Endothelial cell of umbilical vein (primary cell): ENCODE measurements at regions not wholly inside any gene's neighbourhood (a gene's known extent, or its start where the extent isn't known, plus 50 kb on each side); places are given as distances from the start of the nearest gene placed in this dataset.

Experiments
- BruUV-seq: library from RNA; stranded (reverse); fragments of 400-500 nt; replicated peaks from 2 replicates; lab custom pipeline; 2021; lab: Mats Ljungman, UMichigan
- CTCF ChIA-PET: fragments of 300-600, 350-600 bp; sonication (Branson Sonifier 250); formaldehyde crosslinking; loops from one replicate; lab custom pipeline; 2021; ENCODE audit warnings: antibody characterized with exemption, inconsistent platforms; lab: Charles Lee
- POLR2A ChIA-PET: fragments of 300-600, 350-600 bp; sonication (Branson Sonifier 250); formaldehyde crosslinking; loops from one replicate; lab custom pipeline; 2021; ENCODE audit warnings: antibody characterized with exemption, inconsistent platforms; lab: Charles Lee
- DNase-seq: peaks from one replicate; pipeline ENCODE4 v3.0.0-alpha.2; 2011; ENCODE audit warnings: low read depth, low spot score
- FAIRE-seq: peaks from 2 replicates; lab custom pipeline; 2011; peaks lifted over from hg19 to GRCh38; lab: Jason Lieb, UNC
- H2AFZ ChIP-seq: 2 replicates; pipeline ENCODE4 v1.6.0; 2012; ENCODE audit warnings: low read depth, low read length, control low read depth, inconsistent platforms
- H3K27ac ChIP-seq: 2 replicates; pipeline ENCODE4 v1.5.1; 2011; ENCODE audit warnings: low read depth, mild to moderate bottlenecking, control low read depth, low read length, moderate library complexity; ENCODE audit not compliant: insufficient read depth
- H3K27me3 ChIP-seq, 2 experiments: 2 replicates each; pipeline versions ENCODE4 v1.6.0 to v1.6.1; 2011; ENCODE audit warnings: low read length in 2 of 2, mixed read lengths in 1 of 2; ENCODE audit not compliant: control insufficient read depth in 2 of 2, insufficient read depth in 2 of 2
- H3K36me3 ChIP-seq, 2 experiments: 2 replicates in 1 of 2; 3 replicates in 1 of 2; pipeline ENCODE4 v1.5.1; 2011; ENCODE audit warnings: low read length in 2 of 2, mild to moderate bottlenecking in 1 of 2, moderate library complexity in 1 of 2; ENCODE audit not compliant: control insufficient read depth in 2 of 2, insufficient read depth in 2 of 2; ENCODE audit errors: extremely low read depth in 1 of 2
- H3K4me1 ChIP-seq: 3 replicates; pipeline ENCODE4 v1.5.1; 2011; ENCODE audit warnings: mild to moderate bottlenecking, low read length; ENCODE audit not compliant: control insufficient read depth, insufficient read depth; ENCODE audit errors: extremely low read depth
- H3K4me2 ChIP-seq: 2 replicates; pipeline ENCODE4 v1.6.1; 2011; ENCODE audit warnings: low read length, control low read depth, mixed read lengths; ENCODE audit not compliant: insufficient read depth
- H3K4me3 ChIP-seq, 3 experiments: fragments of 200-600 bp in 1 of 3; sonication (generic), shearing (Covaris generic) in 1 of 3; replicated peaks in 1 of 3; 2 replicates each; pipeline ENCODE4 v1.5.1; 2011 to 2016; ENCODE audit warnings: control low read depth in 3 of 3, low read length in 3 of 3, mild to moderate bottlenecking in 2 of 3, inconsistent platforms in 1 of 3, low read depth in 1 of 3, moderate library complexity in 1 of 3; ENCODE audit not compliant: insufficient read depth in 1 of 3
- H3K79me2 ChIP-seq: 2 replicates; pipeline ENCODE4 v1.6.0; 2012; ENCODE audit warnings: low read length, inconsistent platforms; ENCODE audit not compliant: control insufficient read depth, insufficient read depth
- H3K9ac ChIP-seq: replicated peaks from 2 replicates; pipeline ENCODE3; 2011; ENCODE audit warnings: low read length, control low read depth; ENCODE audit not compliant: insufficient read depth; ENCODE audit errors: extremely low read depth
- H3K9me1 ChIP-seq: replicated peaks from 3 replicates; pipeline ENCODE4 v1.6.0; 2011; ENCODE audit warnings: mild to moderate bottlenecking, low read length; ENCODE audit not compliant: control insufficient read depth, insufficient read depth; ENCODE audit errors: extremely low read depth
- H3K9me3 ChIP-seq: replicated peaks from 2 replicates; pipeline ENCODE4 v1.5.1; 2012; ENCODE audit warnings: low read length, inconsistent platforms; ENCODE audit not compliant: control insufficient read depth, insufficient read depth
- H4K20me1 ChIP-seq: replicated peaks from 2 replicates; pipeline ENCODE3; 2011; ENCODE audit warnings: mild to moderate bottlenecking, low read length; ENCODE audit not compliant: control insufficient read depth, insufficient read depth; ENCODE audit errors: extremely low read depth
- EZH2 ChIP-seq: IDR thresholded peaks from 2 replicates; pipeline ENCODE4 v1.6.1; 2012; ENCODE audit warnings: borderline replicate concordance, low read depth, mild to moderate bottlenecking, moderate library complexity, low read length, inconsistent platforms; ENCODE audit not compliant: severe bottlenecking
- FOS ChIP-seq: IDR thresholded peaks from 2 replicates; pipeline ENCODE4 v1.6.1; 2011; ENCODE audit warnings: mild to moderate bottlenecking, low read length, moderate library complexity, borderline replicate concordance; ENCODE audit not compliant: insufficient read depth
- GATA2 ChIP-seq: IDR thresholded peaks from 2 replicates; pipeline ENCODE4 v1.7.0; 2011; ENCODE audit warnings: low read depth, mild to moderate bottlenecking, moderate library complexity, mixed read lengths, low read length; ENCODE audit not compliant: insufficient read length, insufficient read depth
- JUN ChIP-seq: IDR thresholded peaks from 2 replicates; pipeline ENCODE4 v1.6.1; 2011; ENCODE audit warnings: borderline replicate concordance, low read depth; ENCODE audit not compliant: insufficient read length, insufficient read depth
- MYC ChIP-seq: IDR thresholded peaks from one replicate; pipeline ENCODE4 v1.6.1; 2011; ENCODE audit warnings: mild to moderate bottlenecking, low read depth, low read length
- POLR2A ChIP-seq: IDR thresholded peaks from 2 replicates; pipeline ENCODE4 v1.6.1; 2012; ENCODE audit warnings: low read depth, mild to moderate bottlenecking, control low read depth, low read length
- POLR2AphosphoS5 ChIP-seq: IDR thresholded peaks from 2 replicates; pipeline ENCODE4 v1.6.1; 2012; ENCODE audit warnings: low read depth, mild to moderate bottlenecking, control low read depth, low read length, moderate library complexity; ENCODE audit not compliant: insufficient read depth
- dilution Hi-C: fragments of 300-500 bp; cut with MboI; formaldehyde crosslinking; loops from one replicate; pipeline ENCODE4 v1.15.0; 2019; ENCODE audit warnings: low sequenced_read_pairs; ENCODE audit not compliant: extremely low pct_ligation_motif_present
- intact Hi-C: fragments of 100-400 bp; cut with micrococcal nuclease; formaldehyde crosslinking; loops from one replicate; pipeline ENCODE4 v1.10.0; 2022
- TF ChIP-seq, protein P1 (sequence below): IDR thresholded peaks from 2 replicates; pipeline ENCODE4 v1.6.1; 2011; ENCODE audit not compliant: insufficient read depth, insufficient read length
- TF ChIP-seq, protein P2 (sequence below), 2 donors: IDR thresholded peaks; 1 replicate in 1 of 2; 2 replicates in 1 of 2; pipeline ENCODE4 v1.5.1; 2011; ENCODE audit warnings: low read length in 2 of 2, mild to moderate bottlenecking in 2 of 2, moderate library complexity in 2 of 2, control low read depth in 1 of 2, inconsistent platforms in 1 of 2, low read depth in 1 of 2; ENCODE audit not compliant: insufficient read depth in 1 of 2; ENCODE audit errors: extremely low read depth in 1 of 2

DNA sequence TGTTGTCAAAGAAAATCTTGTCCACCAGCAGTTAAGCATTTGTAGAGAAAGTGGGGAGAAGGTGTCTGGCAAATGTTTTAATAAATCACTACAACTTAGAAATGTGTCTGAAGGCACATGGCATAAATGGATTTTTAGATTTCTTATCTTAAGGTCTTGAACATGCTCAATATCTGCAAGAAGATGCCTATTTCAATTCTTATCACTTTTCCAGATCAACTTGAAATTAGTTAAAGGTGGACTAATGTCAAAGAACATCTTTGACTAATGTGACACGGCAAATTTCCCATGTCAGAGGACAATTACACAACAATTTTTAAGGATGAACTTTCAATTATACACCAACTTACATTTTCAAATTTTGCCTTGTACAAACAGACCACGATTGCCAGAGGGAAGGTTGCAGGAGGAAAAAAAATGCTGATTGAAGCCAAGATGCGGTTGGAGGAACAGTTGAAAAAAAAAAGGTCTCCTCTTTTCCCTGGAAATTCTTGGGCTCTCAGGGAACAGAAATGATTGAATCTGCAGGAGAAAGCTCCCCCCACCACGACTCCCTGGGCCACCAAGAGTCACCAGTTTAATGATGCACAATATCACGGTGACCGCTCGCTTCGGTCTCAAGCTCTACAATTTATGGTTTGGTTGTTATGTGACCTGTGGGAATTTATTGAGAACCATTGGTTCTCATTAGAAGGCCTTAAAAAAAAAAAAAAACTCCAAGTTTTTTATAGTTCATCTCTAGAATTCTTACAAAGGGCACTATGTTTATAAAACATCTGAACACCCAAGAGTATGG, 507.6 kb upstream of the ADAMTS9 start:
- H3K79me2 ChIP-seq = no peaks in the 10 kb centered on the region
- BruUV-seq = no TSS peak
- POLR2A ChIA-PET = no interaction called here
- H2AFZ ChIP-seq = no peak overlapping the region
- H3K27me3 ChIP-seq = peaks cover 0 to 3% of the 10 kb centered on the region in 2 experiments
- TF ChIP-seq POLR2AphosphoS5 (no peak), FOS (no peak), EZH2 (no peak), MYC (no peak), POLR2A (no peak), JUN (no peak), GATA2 (no peak)
- TF ChIP-seq, protein P1, sequence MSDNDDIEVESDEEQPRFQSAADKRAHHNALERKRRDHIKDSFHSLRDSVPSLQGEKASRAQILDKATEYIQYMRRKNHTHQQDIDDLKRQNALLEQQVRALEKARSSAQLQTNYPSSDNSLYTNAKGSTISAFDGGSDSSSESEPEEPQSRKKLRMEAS = no peak
- TF ChIP-seq, protein P2, sequence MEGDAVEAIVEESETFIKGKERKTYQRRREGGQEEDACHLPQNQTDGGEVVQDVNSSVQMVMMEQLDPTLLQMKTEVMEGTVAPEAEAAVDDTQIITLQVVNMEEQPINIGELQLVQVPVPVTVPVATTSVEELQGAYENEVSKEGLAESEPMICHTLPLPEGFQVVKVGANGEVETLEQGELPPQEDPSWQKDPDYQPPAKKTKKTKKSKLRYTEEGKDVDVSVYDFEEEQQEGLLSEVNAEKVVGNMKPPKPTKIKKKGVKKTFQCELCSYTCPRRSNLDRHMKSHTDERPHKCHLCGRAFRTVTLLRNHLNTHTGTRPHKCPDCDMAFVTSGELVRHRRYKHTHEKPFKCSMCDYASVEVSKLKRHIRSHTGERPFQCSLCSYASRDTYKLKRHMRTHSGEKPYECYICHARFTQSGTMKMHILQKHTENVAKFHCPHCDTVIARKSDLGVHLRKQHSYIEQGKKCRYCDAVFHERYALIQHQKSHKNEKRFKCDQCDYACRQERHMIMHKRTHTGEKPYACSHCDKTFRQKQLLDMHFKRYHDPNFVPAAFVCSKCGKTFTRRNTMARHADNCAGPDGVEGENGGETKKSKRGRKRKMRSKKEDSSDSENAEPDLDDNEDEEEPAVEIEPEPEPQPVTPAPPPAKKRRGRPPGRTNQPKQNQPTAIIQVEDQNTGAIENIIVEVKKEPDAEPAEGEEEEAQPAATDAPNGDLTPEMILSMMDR (IDR thresholded peaks at IDR 0.05; ENCODE audit: extremely low read depth in 1 of 2, insufficient read depth in 1 of 2, low read depth in 1 of 2, low read length in 2 of 2) = no peak
- H3K9me3 ChIP-seq = no peaks in the 10 kb centered on the region
- intact Hi-C loops (no loop called here), dilution Hi-C loops (no loop called here)
- H3K4me1 ChIP-seq = no peaks in the 10 kb centered on the region
- H4K20me1 ChIP-seq = no peaks in the 10 kb centered on the region
- H3K27ac ChIP-seq = no peak overlapping the region
- H3K9me1 ChIP-seq = no peaks in the 10 kb centered on the region
- FAIRE-seq (no peak), DNase-seq (no peak)
- H3K9ac ChIP-seq = no peak overlapping the region
- CTCF ChIA-PET = no interaction called here
- no peaks in the 10 kb centered on the region for H3K36me3 ChIP-seq
- H3K4me2 ChIP-seq = no peak overlapping the region
- no peak overlapping the region for H3K4me3 ChIP-seq
